PC-9 (cell line): ENCODE measurements at regions not wholly inside any gene's neighbourhood (a gene's known extent, or its start where the extent isn't known, plus 50 kb on each side); places are given as distances from the start of the nearest gene placed in this dataset.

Source experiments
- BruUV-seq: library from RNA; stranded (reverse); fragments of 400-500 nt; replicated peaks from 2 replicates; lab custom pipeline; 2021; lab: Mats Ljungman, UMichigan
- CTCF ChIA-PET: fragments of 300-600 bp; sonication (Branson Sonifier 250); formaldehyde crosslinking; loops from one replicate; lab custom pipeline; 2022; ENCODE audit warnings: antibody characterized with exemption; lab: Charles Lee
- POLR2A ChIA-PET: fragments of 300-600 bp; sonication (Branson Sonifier 250); formaldehyde crosslinking; loops from one replicate; lab custom pipeline; 2022; ENCODE audit warnings: antibody characterized with exemption; ENCODE audit not compliant: unreplicated experiment; lab: Charles Lee
- DNase-seq, 2 experiments: peaks; one replicate each; pipeline versions ENCODE4 v3.0.0 to v3.0.0-alpha.2; 2015 to 2022; ENCODE audit warnings: mixed read lengths in 1 of 2
- H2AFZ ChIP-seq: fragments of 200-600 bp; sonication (generic); 2 replicates; pipeline ENCODE4 v1.8.1; 2017; ENCODE audit warnings: antibody characterized with exemption
- H3F3A ChIP-seq: fragments of 200-600 bp; sonication (generic); 2 replicates; pipeline ENCODE4 v1.8.1; 2017; ENCODE audit warnings: antibody characterized with exemption, mild to moderate bottlenecking, low read depth; ENCODE audit not compliant: insufficient read depth
- H3K27ac ChIP-seq: fragments of 200-600 bp; sonication (generic); 2 replicates; pipeline ENCODE4 v1.6.1; 2016; ENCODE audit warnings: mixed run types
- H3K27me3 ChIP-seq: fragments of 200-600 bp; sonication (generic); 2 replicates; pipeline ENCODE4 v1.6.1; 2016; ENCODE audit warnings: low read depth, mixed run types; ENCODE audit not compliant: insufficient read depth
- H3K36me3 ChIP-seq: fragments of 200-600 bp; sonication (generic); 2 replicates; pipeline ENCODE4 v1.6.1; 2016; ENCODE audit warnings: low read depth, mixed run types
- H3K4me1 ChIP-seq: fragments of 200-600 bp; sonication (generic); replicated peaks from 2 replicates; pipeline ENCODE4 v1.6.1; 2016; ENCODE audit warnings: mixed run types; ENCODE audit not compliant: insufficient read depth
- H3K4me2 ChIP-seq: fragments of 200-600 bp; sonication (generic); 2 replicates; pipeline ENCODE4 v1.6.1; 2017; ENCODE audit warnings: mixed run types
- H3K4me3 ChIP-seq: fragments of 200-600 bp; sonication (generic); 2 replicates; pipeline ENCODE4 v1.6.1; 2016; ENCODE audit warnings: mixed run types
- H3K79me2 ChIP-seq: fragments of 200-600 bp; sonication (generic); 2 replicates; pipeline ENCODE4 v1.6.1; 2017; ENCODE audit warnings: low read depth, mixed run types
- H3K9me2 ChIP-seq: fragments of 200-600 bp; sonication (generic); 2 replicates; pipeline ENCODE4 v1.8.1; 2017; ENCODE audit warnings: mild to moderate bottlenecking; ENCODE audit not compliant: insufficient read depth
- H3K9me3 ChIP-seq: fragments of 200-600 bp; sonication (generic); 2 replicates; pipeline ENCODE4 v1.8.1; 2016; ENCODE audit warnings: low read depth; ENCODE audit not compliant: insufficient read depth
- H4K20me1 ChIP-seq: fragments of 200-600 bp; sonication (generic); 2 replicates; pipeline ENCODE4 v1.8.1; 2017; ENCODE audit not compliant: insufficient read depth
- CTCF ChIP-seq: fragments of 200-600 bp; sonication (generic); conservative IDR thresholded peaks from 2 replicates; pipeline ENCODE4 v1.6.1; 2017; ENCODE audit warnings: mixed run types, antibody characterized with exemption, mild to moderate bottlenecking, moderate library complexity
- EZH2 ChIP-seq: fragments of 200-600 bp; sonication (generic); IDR thresholded peaks from 2 replicates; pipeline ENCODE4 v1.8.0; 2017; ENCODE audit warnings: antibody characterized with exemption, low read depth
- intact Hi-C: fragments of 100-400 bp; cut with micrococcal nuclease; formaldehyde crosslinking; loops from one replicate; pipeline ENCODE4 v1.10.0; 2022; ENCODE audit not compliant: unreplicated experiment

GRCh38 chr17:27982688-27983087, 59.8 kb upstream of the NLK start:
- no peaks in the 10 kb centered on the region for H3K27me3 ChIP-seq
- H3K9me3 ChIP-seq, result no peaks in the 10 kb centered on the region
- no peak for TF ChIP-seq EZH2
- TF ChIP-seq CTCF, result no peak
- no peak overlapping the region for H3K27ac ChIP-seq
- H3F3A ChIP-seq, result no peaks in the 10 kb centered on the region
- no peak overlapping the region for H3K4me3 ChIP-seq
- H3K79me2 ChIP-seq, result no peaks in the 10 kb centered on the region
- H2AFZ ChIP-seq, result no peak overlapping the region
- DNase-seq, result no peak
- no peaks in the 10 kb centered on the region for H4K20me1 ChIP-seq
- no TSS peak for BruUV-seq
- intact Hi-C loops, result loop anchor here (10.0 kb wide), 1 partner anchor 62 kb away; the partner anchor contains the start of gene NLK
- no peaks in the 10 kb centered on the region for H3K9me2 ChIP-seq
- H3K4me2 ChIP-seq, result no peak overlapping the region
- H3K4me1 ChIP-seq, result peaks cover 11% of the 10 kb centered on the region
- CTCF ChIA-PET, result no interaction called here
- POLR2A ChIA-PET, result no interaction called here
- H3K36me3 ChIP-seq, result no peaks in the 10 kb centered on the region

GRCh38 chr17:27983853-27984252, 58.6 kb upstream of the NLK start:
- intact Hi-C loops, result loop anchor here (10.0 kb wide), 1 partner anchor 61 kb away; the partner anchor contains the start of gene NLK
- peaks cover 14% of the 10 kb centered on the region for H3K4me1 ChIP-seq

GRCh38 chr17:27984404-27984803, 58.1 kb upstream of the NLK start:
- Histone ChIP-seq H3K27me3 (no peaks in the 10 kb centered on the region), H3K36me3 (no peaks in the 10 kb centered on the region), H3K4me2 (no peak overlapping the region), H3K27ac (no peak overlapping the region), H4K20me1 (no peaks in the 10 kb centered on the region), H3K79me2 (no peaks in the 10 kb centered on the region), H3K9me2 (no peaks in the 10 kb centered on the region), H2AFZ (no peak overlapping the region), H3K4me3 (no peak overlapping the region), H3K4me1 (peaks cover 17% of the 10 kb centered on the region), H3K9me3 (no peaks in the 10 kb centered on the region), H3F3A (no peaks in the 10 kb centered on the region)
- intact Hi-C loops, result loop anchor here (10.0 kb wide), 1 partner anchor 60 kb away; the partner anchor contains the start of gene NLK
- TF ChIP-seq CTCF, result no peak
- DNase-seq, result no peak
- CTCF ChIA-PET, result no interaction called here
- BruUV-seq, result no TSS peak
- POLR2A ChIA-PET, result no interaction called here

More at GRCh38 chr17:27983853-27984252, 58.6 kb upstream of the NLK start:
- Histone ChIP-seq H3K27ac (no peak overlapping the region), H2AFZ (no peak overlapping the region), H3K36me3 (no peaks in the 10 kb centered on the region), H4K20me1 (no peaks in the 10 kb centered on the region), H3K27me3 (no peaks in the 10 kb centered on the region), H3K4me2 (no peak overlapping the region), H3K9me3 (no peaks in the 10 kb centered on the region), H3F3A (no peaks in the 10 kb centered on the region), H3K4me3 (no peak overlapping the region), H3K9me2 (no peaks in the 10 kb centered on the region), H3K79me2 (no peaks in the 10 kb centered on the region)
- no peak for TF ChIP-seq EZH2
- TF ChIP-seq CTCF, result no peak
- no TSS peak for BruUV-seq
- no peak for DNase-seq
- POLR2A ChIA-PET, result no interaction called here
- CTCF ChIA-PET, result no interaction called here
